T-cell (primary cell): ENCODE measurements at regions not wholly inside any gene's neighbourhood (a gene's known extent, or its start where the extent isn't known, plus 50 kb on each side); places are given as distances from the start of the nearest gene placed in this dataset.

Experiments used
- ATAC-seq, 4 experiments: fragments of 200-7000 bp in 3 of 4; fragments of 150-1000 bp in 1 of 4; cut with Tn5 transposase; replicated peaks in 1 of 4; 1 replicate in 3 of 4; 2 replicates in 1 of 4; pipeline ENCODE4 v1.10.0; 2021; ENCODE audit warnings: moderate library complexity in 3 of 4, mild to moderate bottlenecking in 2 of 4, moderate number of reproducible peaks in 1 of 4
- CTCF ChIA-PET, 2 donors: fragments of 300-600 bp; sonication (Branson Sonifier 250); formaldehyde crosslinking; loops; one replicate each; lab custom pipeline; 2022; ENCODE audit warnings: antibody characterized with exemption in 2 of 2; lab: Charles Lee
- POLR2A ChIA-PET, 2 donors: fragments of 300-600 bp; sonication (Branson Sonifier 250); formaldehyde crosslinking; loops; one replicate each; lab custom pipeline; 2022; ENCODE audit warnings: antibody characterized with exemption in 2 of 2; lab: Charles Lee
- DNase-seq, 35 experiments: peaks; one replicate each; pipeline versions ENCODE4 v3.0.0 to v3.0.0-alpha.2; 2013 to 2023
- H3K27ac ChIP-seq: one replicate; pipeline ENCODE4 v1.5.1; 2013; ENCODE audit warnings: low read length
- H3K27me3 ChIP-seq, 2 experiments: replicated peaks in 1 of 2; 1 replicate in 1 of 2; 2 replicates in 1 of 2; pipeline versions ENCODE4 v1.6.1 to v1.7.0; 2013; ENCODE audit warnings: low read length in 1 of 2, mixed read lengths in 1 of 2; ENCODE audit not compliant: control insufficient read depth in 2 of 2, insufficient read depth in 2 of 2; ENCODE audit errors: extremely low read depth in 1 of 2
- H3K36me3 ChIP-seq, 2 donors: 1 replicate in 1 of 2; 2 replicates in 1 of 2; pipeline versions ENCODE4 v1.6.1 to v1.7.0; 2013; ENCODE audit warnings: low read length in 1 of 2; ENCODE audit not compliant: control insufficient read depth in 2 of 2, insufficient read depth in 1 of 2; ENCODE audit errors: extremely low read depth in 1 of 2
- H3K4me1 ChIP-seq, 2 experiments: 1 replicate in 1 of 2; 2 replicates in 1 of 2; pipeline versions ENCODE4 v1.6.1 to v1.7.0; 2013; ENCODE audit warnings: low read length in 2 of 2, mixed read lengths in 1 of 2; ENCODE audit not compliant: insufficient read depth in 2 of 2, control insufficient read depth in 1 of 2; ENCODE audit errors: extremely low read depth in 1 of 2
- H3K4me3 ChIP-seq, 2 donors: 1 replicate in 1 of 2; 2 replicates in 1 of 2; pipeline versions ENCODE4 v1.5.1 to v1.7.0; 2013; ENCODE audit warnings: mild to moderate bottlenecking in 2 of 2, low read length in 1 of 2, moderate library complexity in 1 of 2; ENCODE audit not compliant: control insufficient read depth in 1 of 2; ENCODE audit errors: extremely low read depth in 1 of 2
- H3K9me3 ChIP-seq: 2 replicates; pipeline ENCODE4 v1.7.0; 2013
- H3K27ac Mint-ChIP-seq, 2 donors: one replicate each; pipeline ENCODE4 v1.8.0; 2020 to 2021; ENCODE audit warnings: mild to moderate bottlenecking in 2 of 2, mixed read lengths in 2 of 2
- H3K27me3 Mint-ChIP-seq, 2 donors: one replicate each; pipeline ENCODE4 v1.8.0; 2021 to 2022; ENCODE audit warnings: mixed read lengths in 2 of 2
- H3K36me3 Mint-ChIP-seq: one replicate; pipeline ENCODE4 v1.8.0; 2021; ENCODE audit warnings: mixed read lengths
- H3K4me1 Mint-ChIP-seq, 3 donors: one replicate each; pipeline ENCODE4 v1.8.0; 2020 to 2022; ENCODE audit warnings: mixed read lengths in 3 of 3, mild to moderate bottlenecking in 1 of 3
- H3K4me3 Mint-ChIP-seq, 3 donors: one replicate each; pipeline ENCODE4 v1.8.0; 2020 to 2022; ENCODE audit warnings: mild to moderate bottlenecking in 3 of 3, mixed read lengths in 3 of 3, moderate library complexity in 3 of 3
- H3K9me3 Mint-ChIP-seq, 3 donors: one replicate each; pipeline ENCODE4 v1.8.0; 2020 to 2022; ENCODE audit warnings: mixed read lengths in 3 of 3
- WGBS: methylation state at CpG from one replicate; pipeline ENCODE4 v1.1.5; 2013; ENCODE audit warnings: missing lambda C conversion rate; ENCODE audit not compliant: insufficient coverage; 5-methylcytosine and 5-hydroxymethylcytosine counted together

DNA sequence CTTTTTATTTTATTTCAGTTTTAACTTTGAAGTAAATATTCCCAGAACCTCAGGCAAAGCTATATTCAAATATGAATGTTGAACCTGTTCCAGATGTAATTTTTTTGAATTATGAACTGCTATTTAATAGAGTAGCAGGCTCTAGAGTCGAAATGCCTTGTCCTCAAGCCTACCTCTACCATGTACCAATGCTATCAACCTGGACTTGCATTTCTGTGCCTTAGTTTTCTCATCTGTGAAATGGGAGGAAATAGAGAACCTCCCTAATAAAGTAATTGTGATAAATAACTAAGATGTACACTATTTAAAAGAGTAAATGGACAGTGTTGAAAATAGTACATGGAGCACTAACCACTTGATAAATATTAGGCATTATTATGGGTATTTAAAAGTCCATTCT is 551.6 kb upstream of the JARID2 start:
- Mint-ChIP-seq H3K4me3 (no peak overlapping the region), H3K27ac (no peak overlapping the region), H3K4me1 (no peaks in the 10 kb centered on the region), H3K36me3 (no peaks in the 10 kb centered on the region), H3K9me3 (no peaks in the 10 kb centered on the region), H3K27me3 (no peaks in the 10 kb centered on the region)
- no peaks in the 10 kb centered on the region for H3K36me3 ChIP-seq
- H3K4me3 ChIP-seq: no peak overlapping the region
- no peaks in the 10 kb centered on the region for H3K27me3 ChIP-seq
- DNase-seq (no peak), ATAC-seq (no peak)
- ChIA-PET POLR2A (no interaction called here), CTCF (no interaction called here)
- no peaks in the 10 kb centered on the region for H3K4me1 ChIP-seq
- H3K9me3 ChIP-seq: no peaks in the 10 kb centered on the region
- no peak overlapping the region for H3K27ac ChIP-seq
- WGBS: no CpG with 5 or more reads among the region's 1 CpG

DNA sequence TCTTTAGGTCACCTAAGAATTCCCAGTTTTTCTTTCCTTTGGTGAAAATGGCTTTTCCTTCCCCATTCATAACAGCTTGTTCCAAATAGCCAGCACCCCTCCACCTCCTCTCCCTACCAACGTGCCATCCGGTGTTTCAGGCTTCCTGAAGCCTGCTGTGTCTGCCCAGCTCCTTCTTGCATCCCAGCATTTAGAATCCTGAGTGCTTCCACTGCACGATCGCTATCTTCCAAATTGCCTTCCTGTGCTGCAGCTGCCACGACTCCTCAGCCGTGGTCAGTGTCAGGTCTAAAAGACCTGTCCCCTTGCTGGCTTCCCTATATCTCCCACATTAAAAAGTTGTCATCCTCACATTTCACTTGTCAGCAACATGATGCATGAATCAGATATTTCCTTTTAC is 550.3 kb upstream of the JARID2 start:
- Mint-ChIP-seq H3K4me3 (no peak overlapping the region), H3K36me3 (no peaks in the 10 kb centered on the region), H3K9me3 (peaks cover 0 to 4% (median 0%) of the 10 kb centered on the region in 3 donors), H3K4me1 (no peaks in the 10 kb centered on the region), H3K27me3 (no peaks in the 10 kb centered on the region), H3K27ac (no peak overlapping the region)
- DNase-seq (no peak), ATAC-seq (no peak)
- Histone ChIP-seq H3K27ac (no peak overlapping the region), H3K4me3 (no peak overlapping the region), H3K36me3 (no peaks in the 10 kb centered on the region), H3K27me3 (no peaks in the 10 kb centered on the region), H3K4me1 (no peaks in the 10 kb centered on the region), H3K9me3 (no peaks in the 10 kb centered on the region)
- ChIA-PET POLR2A (no interaction called here), CTCF (no interaction called here)
- WGBS: 100% methylated on average over 4 of the region's 6 CpGs

DNA sequence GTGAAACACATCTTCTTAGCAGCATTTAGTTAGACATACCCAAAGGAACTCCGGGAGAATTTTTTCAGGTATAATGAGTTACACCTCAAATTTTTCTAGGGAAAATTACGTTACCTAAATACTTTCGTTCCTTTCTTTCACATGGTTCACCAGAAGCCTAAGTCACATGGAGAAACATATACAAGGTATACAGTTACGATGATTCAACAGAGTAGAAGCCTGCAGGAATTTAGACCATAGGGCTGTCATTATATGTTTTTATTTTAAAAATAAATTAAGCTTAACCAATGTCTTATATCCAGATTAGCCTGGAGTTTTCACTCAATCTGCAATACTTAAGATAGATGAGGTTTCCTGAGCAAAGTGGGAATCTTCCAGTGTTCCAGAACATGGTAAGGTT is 549.5 kb upstream of the JARID2 start:
- no peaks in the 10 kb centered on the region for H3K36me3 Mint-ChIP-seq

DNA sequence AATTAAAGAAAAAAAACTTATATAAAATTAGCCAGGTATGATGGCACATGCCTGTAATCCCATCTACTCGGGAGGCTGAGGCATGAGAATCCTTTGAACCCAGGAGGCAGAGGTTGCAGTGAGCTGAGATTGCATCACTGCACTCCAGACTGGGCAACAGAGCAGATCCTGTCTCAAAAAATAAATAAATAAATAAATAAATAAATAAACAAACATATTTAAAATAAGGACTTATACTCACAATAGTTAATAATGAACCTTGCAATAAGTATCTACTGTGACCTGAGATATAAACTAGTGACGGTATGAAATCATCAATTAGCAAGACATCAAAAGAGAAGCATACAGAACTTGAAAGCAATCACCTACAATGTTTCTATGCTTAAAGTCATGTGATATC is 548.4 kb upstream of the JARID2 start:
- H3K27me3 ChIP-seq: no peaks in the 10 kb centered on the region
- no peak overlapping the region for H3K27ac Mint-ChIP-seq
- H3K27ac ChIP-seq: no peak overlapping the region
- POLR2A ChIA-PET: interaction anchor here in 1 of 2 donors (0.7 kb wide), 1 partner anchor 17 kb away, joined by 4 read pairs; no protein-coding TSS in a partner anchor
- DNase-seq: no peak
- no peaks in the 10 kb centered on the region for H3K4me1 ChIP-seq
- CTCF ChIA-PET: interaction anchor here in 1 of 2 donors (0.7 kb wide), 1 partner anchor 120 kb away, joined by 3 read pairs; no protein-coding TSS in a partner anchor
- no peak overlapping the region for H3K4me3 ChIP-seq
- no peaks in the 10 kb centered on the region for H3K4me1 Mint-ChIP-seq
- no peak for ATAC-seq
- no peak overlapping the region for H3K4me3 Mint-ChIP-seq
- peaks cover 0 to 6% (median 0%) of the 10 kb centered on the region in 3 donors for H3K9me3 Mint-ChIP-seq
- no peaks in the 10 kb centered on the region for H3K27me3 Mint-ChIP-seq
- H3K36me3 Mint-ChIP-seq: no peaks in the 10 kb centered on the region
- WGBS: no CpG with 5 or more reads among the region's 2 CpGs
- H3K36me3 ChIP-seq: no peaks in the 10 kb centered on the region
- no peaks in the 10 kb centered on the region for H3K9me3 ChIP-seq

More for the DNA sequence above, 549.5 kb upstream of the JARID2 start:
- Histone ChIP-seq H3K36me3 (no peaks in the 10 kb centered on the region), H3K27ac (no peak overlapping the region), H3K4me3 (no peak overlapping the region), H3K27me3 (no peaks in the 10 kb centered on the region), H3K4me1 (no peaks in the 10 kb centered on the region), H3K9me3 (no peaks in the 10 kb centered on the region)
- WGBS: no CpG with 5 or more reads among the region's 4 CpGs
- no peak overlapping the region for H3K4me3 Mint-ChIP-seq
- H3K27ac Mint-ChIP-seq: no peak overlapping the region
- no peaks in the 10 kb centered on the region for H3K4me1 Mint-ChIP-seq
- ATAC-seq: no peak
- no peaks in the 10 kb centered on the region for H3K27me3 Mint-ChIP-seq
- no peak for DNase-seq
- peaks cover 0 to 6% (median 0%) of the 10 kb centered on the region in 3 donors for H3K9me3 Mint-ChIP-seq
- POLR2A ChIA-PET: no interaction called here
- CTCF ChIA-PET: interaction anchor here (0.7 kb wide), 2 partner anchors 492 to 1326 kb away, joined by 4 to 5 read pairs; no protein-coding TSS in a partner anchor

DNA sequence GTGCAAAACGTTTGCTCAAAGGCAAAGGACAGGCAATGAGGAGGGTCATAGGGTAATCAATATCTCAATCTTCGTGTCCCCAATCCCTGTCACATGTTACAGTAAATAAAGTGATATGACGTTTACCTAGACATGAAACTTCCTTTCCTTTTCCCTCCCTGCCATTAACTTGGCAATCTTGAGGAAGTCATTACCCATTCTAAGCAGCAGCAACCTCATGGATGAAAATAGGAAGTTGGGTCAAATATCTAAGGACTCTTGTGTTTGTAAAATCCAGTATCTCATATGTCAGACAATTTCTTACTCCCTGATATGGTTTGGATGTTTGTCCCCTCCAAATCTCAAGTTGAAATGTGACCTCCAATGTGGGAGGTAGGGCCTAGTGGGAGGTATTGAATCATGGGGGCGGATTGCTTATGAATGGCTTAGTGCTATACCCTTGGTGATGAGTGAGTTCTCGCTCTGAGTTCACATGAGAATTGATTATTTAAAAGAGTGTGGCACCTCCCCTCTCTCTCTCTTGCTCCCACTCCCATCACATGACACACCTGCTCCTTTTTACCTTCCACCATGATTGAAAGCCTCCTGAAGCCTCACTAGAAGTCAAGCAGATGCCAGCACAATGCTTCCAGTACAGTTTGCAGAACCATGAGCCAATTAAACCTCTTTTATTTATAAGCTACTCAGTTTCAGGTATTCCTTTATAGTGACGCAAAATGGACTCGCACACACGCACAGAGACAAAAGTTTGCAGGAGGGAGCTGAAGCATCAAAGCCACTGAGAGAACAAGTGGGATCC is 545.9 kb upstream of the JARID2 start:
- DNase-seq (no peak), ATAC-seq (no peak)
- POLR2A ChIA-PET: no interaction called here
- no peaks in the 10 kb centered on the region for H3K4me1 Mint-ChIP-seq
- Histone ChIP-seq H3K27ac (no peak overlapping the region), H3K4me3 (no peak overlapping the region), H3K27me3 (no peaks in the 10 kb centered on the region), H3K4me1 (no peaks in the 10 kb centered on the region), H3K9me3 (no peaks in the 10 kb centered on the region), H3K36me3 (no peaks in the 10 kb centered on the region)
- no peak overlapping the region for H3K27ac Mint-ChIP-seq
- no peaks in the 10 kb centered on the region for H3K36me3 Mint-ChIP-seq
- H3K9me3 Mint-ChIP-seq: peaks cover 0 to 6% (median 0%) of the 10 kb centered on the region in 3 donors
- no peaks in the 10 kb centered on the region for H3K27me3 Mint-ChIP-seq
- 100% methylated on average over 3 of the region's 8 CpGs for WGBS
- CTCF ChIA-PET: no interaction called here
- no peak overlapping the region for H3K4me3 Mint-ChIP-seq

DNA sequence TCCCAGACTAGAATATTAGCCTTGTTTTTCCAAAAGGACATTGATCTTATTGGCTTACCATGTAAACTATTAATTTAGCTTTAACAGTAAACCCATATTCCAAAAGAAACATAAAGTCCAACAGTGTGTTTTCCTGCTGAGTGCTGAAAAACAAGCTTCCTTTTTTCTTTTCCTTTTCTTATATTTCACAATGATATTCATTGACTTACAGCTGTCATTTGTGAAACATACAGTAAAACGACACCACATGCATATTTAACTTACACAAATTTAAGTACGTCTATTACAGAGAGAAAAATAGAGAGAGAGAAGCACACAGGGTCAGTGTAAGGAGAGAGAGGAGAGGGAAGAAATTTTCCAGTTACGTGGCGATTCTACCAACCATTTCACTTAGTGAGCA is 543.9 kb upstream of the JARID2 start:
- H3K9me3 Mint-ChIP-seq: peaks cover 0 to 6% (median 0%) of the 10 kb centered on the region in 3 donors
- H3K36me3 Mint-ChIP-seq: no peaks in the 10 kb centered on the region
- H3K27ac Mint-ChIP-seq: no peak overlapping the region
- peaks cover 0 to 4% of the 10 kb centered on the region in 2 experiments for H3K27me3 ChIP-seq
- ATAC-seq (no peak), DNase-seq (no peak)
- H3K4me1 ChIP-seq: no peaks in the 10 kb centered on the region
- CTCF ChIA-PET: no interaction called here
- no peak overlapping the region for H3K27ac ChIP-seq
- POLR2A ChIA-PET: no interaction called here
- no peaks in the 10 kb centered on the region for H3K9me3 ChIP-seq
- no peaks in the 10 kb centered on the region for H3K27me3 Mint-ChIP-seq
- H3K4me3 ChIP-seq: no peak overlapping the region
- WGBS: no CpG with 5 or more reads among the region's 4 CpGs
- peaks cover 0 to 6% (median 4%) of the 10 kb centered on the region in 3 donors for H3K4me1 Mint-ChIP-seq
- no peaks in the 10 kb centered on the region for H3K36me3 ChIP-seq
- H3K4me3 Mint-ChIP-seq: no peak overlapping the region
